ENCODE measurements at regions not wholly inside any gene's neighbourhood (a gene's known extent, or its start where the extent isn't known, plus 50 kb on each side); places are given as distances from the start of the nearest gene placed in this dataset.

DNA sequence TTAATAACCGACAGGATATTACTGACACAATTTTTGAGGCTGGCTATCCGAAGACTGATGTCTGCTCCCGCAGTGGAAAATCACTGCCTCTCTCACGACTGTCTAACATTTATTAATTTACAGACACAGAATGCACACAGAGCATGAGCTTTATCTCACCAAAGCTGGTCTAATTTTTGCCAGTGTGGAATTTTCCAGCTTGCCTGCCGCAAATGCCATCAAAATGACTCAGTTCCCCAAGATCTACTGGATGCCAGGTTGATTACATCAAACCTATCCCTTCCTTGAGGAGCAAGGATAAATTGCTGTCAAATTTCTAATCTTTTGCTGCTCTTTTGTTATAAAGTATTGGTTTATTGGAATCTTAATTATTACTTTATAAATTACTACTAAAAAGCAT lies 1775.1 kb upstream of the PCDH20 start:
- WGBS = 88% methylated on average over 5 of the region's 5 CpGs
- Histone ChIP-seq H3K9me3 (ENCODE audit: control insufficient read depth in 4 of 4, low read length in 3 of 4) (no peaks in the 10 kb centered on the region), H3K36me3 (ENCODE audit: control insufficient read depth in 4 of 4, insufficient read depth in 3 of 4, low read depth in 1 of 4, low read length in 3 of 4) (no peaks in the 10 kb centered on the region), H3K9ac (ENCODE audit: low read depth in 1 of 2, low read length in 2 of 2) (no peak overlapping the region), H3K4me3 (ENCODE audit: low read depth in 1 of 3, low read length in 3 of 3) (no peak overlapping the region), H3K27ac (ENCODE audit: low read depth in 1 of 2, low read length in 2 of 2) (no peak overlapping the region), H3K27me3 (ENCODE audit: control insufficient read depth in 4 of 4, insufficient read depth in 4 of 4, low read length in 3 of 4) (peaks cover 0 to 2% (median 0%) of the 10 kb centered on the region in 4 donors), H3K4me1 (ENCODE audit: control insufficient read depth in 4 of 4, insufficient read depth in 4 of 4, low read length in 3 of 4) (no peaks in the 10 kb centered on the region)
- TF ChIP-seq RXRA (IDR thresholded peaks at IDR 0.05) (no peak), HNF4G (IDR thresholded peaks at IDR 0.05) (no peak), HNF4A (conservative IDR thresholded peaks at IDR 0.05) (no peak), NR2F2 (IDR thresholded peaks at IDR 0.05) (no peak), YY1 (IDR thresholded peaks at IDR 0.05) (no peak), RAD21 (IDR thresholded peaks at IDR 0.05) (no peak), FOXA1 (IDR thresholded peaks at IDR 0.05) (no peak), EGR1 (IDR thresholded peaks at IDR 0.05; ENCODE audit: low read depth in 2 of 2) (no peak), ZBTB33 (IDR thresholded peaks at IDR 0.05) (no peak), FOXA2 (IDR thresholded peaks at IDR 0.05) (no peak), SP1 (IDR thresholded peaks at IDR 0.05) (no peak), GABPA (IDR thresholded peaks at IDR 0.05 in 1 of 2, conservative IDR thresholded peaks at IDR 0.05 in 1 of 2) (no peak), TAF1 (conservative IDR thresholded peaks at IDR 0.05) (no peak), MAX (IDR thresholded peaks at IDR 0.05) (no peak)
- TF ChIP-seq, protein P1, sequence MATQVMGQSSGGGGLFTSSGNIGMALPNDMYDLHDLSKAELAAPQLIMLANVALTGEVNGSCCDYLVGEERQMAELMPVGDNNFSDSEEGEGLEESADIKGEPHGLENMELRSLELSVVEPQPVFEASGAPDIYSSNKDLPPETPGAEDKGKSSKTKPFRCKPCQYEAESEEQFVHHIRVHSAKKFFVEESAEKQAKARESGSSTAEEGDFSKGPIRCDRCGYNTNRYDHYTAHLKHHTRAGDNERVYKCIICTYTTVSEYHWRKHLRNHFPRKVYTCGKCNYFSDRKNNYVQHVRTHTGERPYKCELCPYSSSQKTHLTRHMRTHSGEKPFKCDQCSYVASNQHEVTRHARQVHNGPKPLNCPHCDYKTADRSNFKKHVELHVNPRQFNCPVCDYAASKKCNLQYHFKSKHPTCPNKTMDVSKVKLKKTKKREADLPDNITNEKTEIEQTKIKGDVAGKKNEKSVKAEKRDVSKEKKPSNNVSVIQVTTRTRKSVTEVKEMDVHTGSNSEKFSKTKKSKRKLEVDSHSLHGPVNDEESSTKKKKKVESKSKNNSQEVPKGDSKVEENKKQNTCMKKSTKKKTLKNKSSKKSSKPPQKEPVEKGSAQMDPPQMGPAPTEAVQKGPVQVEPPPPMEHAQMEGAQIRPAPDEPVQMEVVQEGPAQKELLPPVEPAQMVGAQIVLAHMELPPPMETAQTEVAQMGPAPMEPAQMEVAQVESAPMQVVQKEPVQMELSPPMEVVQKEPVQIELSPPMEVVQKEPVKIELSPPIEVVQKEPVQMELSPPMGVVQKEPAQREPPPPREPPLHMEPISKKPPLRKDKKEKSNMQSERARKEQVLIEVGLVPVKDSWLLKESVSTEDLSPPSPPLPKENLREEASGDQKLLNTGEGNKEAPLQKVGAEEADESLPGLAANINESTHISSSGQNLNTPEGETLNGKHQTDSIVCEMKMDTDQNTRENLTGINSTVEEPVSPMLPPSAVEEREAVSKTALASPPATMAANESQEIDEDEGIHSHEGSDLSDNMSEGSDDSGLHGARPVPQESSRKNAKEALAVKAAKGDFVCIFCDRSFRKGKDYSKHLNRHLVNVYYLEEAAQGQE (IDR thresholded peaks at IDR 0.05) = no peak
- no peak for DNase-seq (ENCODE audit: low spot score)

- WGBS = 79% methylated on average over 2 of the region's 2 CpGs
- Histone ChIP-seq H3K27ac (ENCODE audit: low read depth in 1 of 2, low read length in 2 of 2) (no peak overlapping the region), H3K9ac (ENCODE audit: low read depth in 1 of 2, low read length in 2 of 2) (no peak overlapping the region), H3K4me1 (ENCODE audit: control insufficient read depth in 4 of 4, insufficient read depth in 4 of 4, low read length in 3 of 4) (no peaks in the 10 kb centered on the region), H3K4me3 (ENCODE audit: low read depth in 1 of 3, low read length in 3 of 3) (no peak overlapping the region), H3K36me3 (ENCODE audit: control insufficient read depth in 4 of 4, insufficient read depth in 3 of 4, low read depth in 1 of 4, low read length in 3 of 4) (no peaks in the 10 kb centered on the region), H3K9me3 (ENCODE audit: control insufficient read depth in 4 of 4, low read length in 3 of 4) (no peaks in the 10 kb centered on the region), H3K27me3 (ENCODE audit: control insufficient read depth in 4 of 4, insufficient read depth in 4 of 4, low read length in 3 of 4) (peaks cover 0 to 2% (median 0%) of the 10 kb centered on the region in 4 donors)
- DNase-seq (ENCODE audit: low spot score) = no peak
- TF ChIP-seq, protein P2, sequence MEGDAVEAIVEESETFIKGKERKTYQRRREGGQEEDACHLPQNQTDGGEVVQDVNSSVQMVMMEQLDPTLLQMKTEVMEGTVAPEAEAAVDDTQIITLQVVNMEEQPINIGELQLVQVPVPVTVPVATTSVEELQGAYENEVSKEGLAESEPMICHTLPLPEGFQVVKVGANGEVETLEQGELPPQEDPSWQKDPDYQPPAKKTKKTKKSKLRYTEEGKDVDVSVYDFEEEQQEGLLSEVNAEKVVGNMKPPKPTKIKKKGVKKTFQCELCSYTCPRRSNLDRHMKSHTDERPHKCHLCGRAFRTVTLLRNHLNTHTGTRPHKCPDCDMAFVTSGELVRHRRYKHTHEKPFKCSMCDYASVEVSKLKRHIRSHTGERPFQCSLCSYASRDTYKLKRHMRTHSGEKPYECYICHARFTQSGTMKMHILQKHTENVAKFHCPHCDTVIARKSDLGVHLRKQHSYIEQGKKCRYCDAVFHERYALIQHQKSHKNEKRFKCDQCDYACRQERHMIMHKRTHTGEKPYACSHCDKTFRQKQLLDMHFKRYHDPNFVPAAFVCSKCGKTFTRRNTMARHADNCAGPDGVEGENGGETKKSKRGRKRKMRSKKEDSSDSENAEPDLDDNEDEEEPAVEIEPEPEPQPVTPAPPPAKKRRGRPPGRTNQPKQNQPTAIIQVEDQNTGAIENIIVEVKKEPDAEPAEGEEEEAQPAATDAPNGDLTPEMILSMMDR (IDR thresholded peaks at IDR 0.05; ENCODE audit: low read depth, low read length, missing input control) = no peak
- TF ChIP-seq FOXA2 (IDR thresholded peaks at IDR 0.05) (no peak), ZBTB33 (IDR thresholded peaks at IDR 0.05) (no peak), JUND (IDR thresholded peaks at IDR 0.05) (no peak), FOXA1 (IDR thresholded peaks at IDR 0.05) (no peak), GABPA (IDR thresholded peaks at IDR 0.05 in 1 of 2, conservative IDR thresholded peaks at IDR 0.05 in 1 of 2) (no peak), SP1 (IDR thresholded peaks at IDR 0.05) (no peak), NR2F2 (IDR thresholded peaks at IDR 0.05) (no peak), RXRA (IDR thresholded peaks at IDR 0.05) (no peak), HNF4A (conservative IDR thresholded peaks at IDR 0.05) (no peak), YY1 (IDR thresholded peaks at IDR 0.05) (no peak), EGR1 (IDR thresholded peaks at IDR 0.05; ENCODE audit: low read depth in 2 of 2) (no peak), RAD21 (IDR thresholded peaks at IDR 0.05) (no peak), HNF4G (IDR thresholded peaks at IDR 0.05) (no peak)
- TF ChIP-seq, protein P1 (IDR thresholded peaks at IDR 0.05) = no peak
- TF ChIP-seq, protein P3, sequence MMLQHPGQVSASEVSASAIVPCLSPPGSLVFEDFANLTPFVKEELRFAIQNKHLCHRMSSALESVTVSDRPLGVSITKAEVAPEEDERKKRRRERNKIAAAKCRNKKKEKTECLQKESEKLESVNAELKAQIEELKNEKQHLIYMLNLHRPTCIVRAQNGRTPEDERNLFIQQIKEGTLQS (IDR thresholded peaks at IDR 0.05) = no peak
These were observed 1774.6 kb upstream of the PCDH20 start for GRCh38 chr13:63190219-63190618.

Data from liver (tissue), 8 donors.